HCT116 (cell line): ENCODE measurements at regions not wholly inside any gene's neighbourhood (a gene's known extent, or its start where the extent isn't known, plus 50 kb on each side); places are given as distances from the start of the nearest gene placed in this dataset.

Source experiments
- EGR1 ChIP-seq: IDR thresholded peaks from 2 replicates; pipeline ENCODE4 v1.6.1; 2012; ENCODE audit warnings: low read depth
- EZH2 ChIP-seq: fragments of 200-600 bp; sonication (generic); IDR thresholded peaks from 2 replicates; pipeline ENCODE4 v1.6.1; 2017; ENCODE audit warnings: antibody characterized with exemption, mixed run types
- POLR2A ChIP-seq: IDR thresholded peaks from 2 replicates; pipeline ENCODE4 v1.7.0; 2011; ENCODE audit warnings: borderline replicate concordance; ENCODE audit not compliant: insufficient read depth, insufficient read length; ENCODE audit errors: extremely low read depth
- TCF7L2 ChIP-seq: IDR thresholded peaks from 2 replicates; pipeline ENCODE4 v1.7.0; 2011; ENCODE audit warnings: borderline replicate concordance, inconsistent platforms; ENCODE audit not compliant: insufficient read depth, insufficient read length; ENCODE audit errors: extremely low read depth
- ZBTB33 ChIP-seq: IDR thresholded peaks from 2 replicates; pipeline ENCODE4 v1.6.1; 2011; ENCODE audit warnings: mild to moderate bottlenecking, low read length, moderate library complexity; ENCODE audit not compliant: insufficient replicate concordance; ENCODE audit errors: extremely low read depth
- TF ChIP-seq, protein P1 (sequence below): IDR thresholded peaks from 2 replicates; pipeline ENCODE4 v1.6.1; 2012
- TF ChIP-seq, protein P2 (sequence below), 3 experiments: fragments of 200-600 bp in 1 of 3; sonication (generic) in 1 of 3; IDR thresholded peaks in 2 of 3; conservative IDR thresholded peaks in 1 of 3; 2 replicates each; pipeline ENCODE4 v1.5.1; 2012 to 2017; ENCODE audit warnings: low read depth in 2 of 3, low read length in 2 of 3, antibody characterized with exemption in 1 of 3, borderline replicate concordance in 1 of 3, control low read depth in 1 of 3, mild to moderate bottlenecking in 1 of 3, mixed read lengths in 1 of 3, mixed run types in 1 of 3, moderate library complexity in 1 of 3; ENCODE audit not compliant: insufficient read depth in 1 of 3

DNA sequence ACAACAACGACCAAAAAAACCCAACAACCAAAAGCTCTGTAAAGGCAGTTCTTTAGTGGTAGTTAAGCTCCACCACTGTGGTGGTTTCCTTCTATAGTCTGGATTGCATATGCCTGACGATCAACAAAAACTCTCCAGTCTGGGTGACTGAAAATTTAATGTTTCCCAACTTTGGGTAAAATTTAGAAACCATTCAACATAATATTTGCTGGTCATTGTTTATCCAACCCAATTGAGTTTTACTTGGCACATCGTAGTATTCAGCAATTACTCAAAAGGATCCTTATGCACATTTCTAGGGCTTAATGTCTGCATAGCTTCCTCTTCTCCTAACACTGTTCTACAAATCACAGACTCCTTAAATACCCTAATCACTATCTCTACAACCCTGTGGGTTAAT, 1080.2 kb upstream of the NRXN1 start:
- TF ChIP-seq POLR2A (no peak), TCF7L2 (no peak), EGR1 (no peak), EZH2 (no peak), ZBTB33 (no peak)
- TF ChIP-seq, protein P1, sequence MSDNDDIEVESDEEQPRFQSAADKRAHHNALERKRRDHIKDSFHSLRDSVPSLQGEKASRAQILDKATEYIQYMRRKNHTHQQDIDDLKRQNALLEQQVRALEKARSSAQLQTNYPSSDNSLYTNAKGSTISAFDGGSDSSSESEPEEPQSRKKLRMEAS = no peak
- TF ChIP-seq, protein P2, sequence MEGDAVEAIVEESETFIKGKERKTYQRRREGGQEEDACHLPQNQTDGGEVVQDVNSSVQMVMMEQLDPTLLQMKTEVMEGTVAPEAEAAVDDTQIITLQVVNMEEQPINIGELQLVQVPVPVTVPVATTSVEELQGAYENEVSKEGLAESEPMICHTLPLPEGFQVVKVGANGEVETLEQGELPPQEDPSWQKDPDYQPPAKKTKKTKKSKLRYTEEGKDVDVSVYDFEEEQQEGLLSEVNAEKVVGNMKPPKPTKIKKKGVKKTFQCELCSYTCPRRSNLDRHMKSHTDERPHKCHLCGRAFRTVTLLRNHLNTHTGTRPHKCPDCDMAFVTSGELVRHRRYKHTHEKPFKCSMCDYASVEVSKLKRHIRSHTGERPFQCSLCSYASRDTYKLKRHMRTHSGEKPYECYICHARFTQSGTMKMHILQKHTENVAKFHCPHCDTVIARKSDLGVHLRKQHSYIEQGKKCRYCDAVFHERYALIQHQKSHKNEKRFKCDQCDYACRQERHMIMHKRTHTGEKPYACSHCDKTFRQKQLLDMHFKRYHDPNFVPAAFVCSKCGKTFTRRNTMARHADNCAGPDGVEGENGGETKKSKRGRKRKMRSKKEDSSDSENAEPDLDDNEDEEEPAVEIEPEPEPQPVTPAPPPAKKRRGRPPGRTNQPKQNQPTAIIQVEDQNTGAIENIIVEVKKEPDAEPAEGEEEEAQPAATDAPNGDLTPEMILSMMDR (IDR thresholded peaks at IDR 0.05 in 2 of 3, conservative IDR thresholded peaks at IDR 0.05 in 1 of 3; ENCODE audit: borderline replicate concordance in 1 of 3, insufficient read depth in 1 of 3, low read depth in 2 of 3, low read length in 2 of 3) = no peak
